ENCODE measurements at regions not wholly inside any gene's neighbourhood (a gene's known extent, or its start where the extent isn't known, plus 50 kb on each side); places are given as distances from the start of the nearest gene placed in this dataset.

DNA sequence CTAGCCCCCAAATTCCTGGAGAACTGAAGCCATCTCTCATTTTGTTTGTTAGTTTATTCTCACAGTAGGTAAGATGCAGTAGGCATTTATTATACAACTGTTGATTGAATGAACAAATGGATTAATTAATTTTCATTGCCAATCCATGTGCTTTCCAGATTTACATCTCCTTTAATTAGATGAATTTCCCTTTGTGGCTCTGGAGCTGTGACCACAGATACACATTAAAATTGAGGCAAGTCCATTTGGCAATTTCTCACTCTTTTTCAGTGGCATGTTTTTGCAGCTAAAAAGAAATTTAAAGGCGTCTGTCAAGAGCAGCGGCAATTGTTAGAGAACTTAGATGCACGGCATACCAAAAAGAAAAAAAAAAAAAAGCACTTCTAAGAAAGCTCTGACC, 635.4 kb upstream of the SOX9 start:
- H2AFZ ChIP-seq (ENCODE audit: low read length) = no peak overlapping the region
- no peak for TF ChIP-seq EZH2phosphoT487 (IDR thresholded peaks at IDR 0.05; ENCODE audit: borderline replicate concordance, low read length)
- no peak for TF ChIP-seq EZH2 (IDR thresholded peaks at IDR 0.05; ENCODE audit: low read length, unreplicated experiment)
- TF ChIP-seq, protein P1, sequence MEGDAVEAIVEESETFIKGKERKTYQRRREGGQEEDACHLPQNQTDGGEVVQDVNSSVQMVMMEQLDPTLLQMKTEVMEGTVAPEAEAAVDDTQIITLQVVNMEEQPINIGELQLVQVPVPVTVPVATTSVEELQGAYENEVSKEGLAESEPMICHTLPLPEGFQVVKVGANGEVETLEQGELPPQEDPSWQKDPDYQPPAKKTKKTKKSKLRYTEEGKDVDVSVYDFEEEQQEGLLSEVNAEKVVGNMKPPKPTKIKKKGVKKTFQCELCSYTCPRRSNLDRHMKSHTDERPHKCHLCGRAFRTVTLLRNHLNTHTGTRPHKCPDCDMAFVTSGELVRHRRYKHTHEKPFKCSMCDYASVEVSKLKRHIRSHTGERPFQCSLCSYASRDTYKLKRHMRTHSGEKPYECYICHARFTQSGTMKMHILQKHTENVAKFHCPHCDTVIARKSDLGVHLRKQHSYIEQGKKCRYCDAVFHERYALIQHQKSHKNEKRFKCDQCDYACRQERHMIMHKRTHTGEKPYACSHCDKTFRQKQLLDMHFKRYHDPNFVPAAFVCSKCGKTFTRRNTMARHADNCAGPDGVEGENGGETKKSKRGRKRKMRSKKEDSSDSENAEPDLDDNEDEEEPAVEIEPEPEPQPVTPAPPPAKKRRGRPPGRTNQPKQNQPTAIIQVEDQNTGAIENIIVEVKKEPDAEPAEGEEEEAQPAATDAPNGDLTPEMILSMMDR (conservative IDR thresholded peaks at IDR 0.05; ENCODE audit: low read depth, low read length) = no peak
- H3K27ac ChIP-seq (ENCODE audit: low read length) = no peak overlapping the region
- H3K9me2 ChIP-seq (replicated peaks; ENCODE audit: low read length) = no peaks in the 10 kb centered on the region
- no peak overlapping the region for H3K4me3 ChIP-seq (ENCODE audit: low read length)
- ChIA-PET POLR2A (ENCODE audit: unreplicated experiment) (no interaction called here), CTCF (interaction anchor here (0.6 kb wide), 1 partner anchor 146 kb away, joined by 3 read pairs; no protein-coding TSS in a partner anchor)
- H3K79me2 ChIP-seq (ENCODE audit: low read length) = no peaks in the 10 kb centered on the region
- intact Hi-C loops (cut with micrococcal nuclease) = no loop called here
- ATAC-seq (no peak), DNase-seq (no peak)
- no peaks in the 10 kb centered on the region for H3K36me3 ChIP-seq (ENCODE audit: low read depth, low read length)
- H3F3A ChIP-seq (ENCODE audit: low read length, unreplicated experiment) = no peaks in the 10 kb centered on the region
- BruUV-seq (replicated peaks) = no TSS peak
- no peak overlapping the region for H3K4me2 ChIP-seq (ENCODE audit: low read length)
- H4K20me1 ChIP-seq (ENCODE audit: low read length) = no peaks in the 10 kb centered on the region
- no peaks in the 10 kb centered on the region for H3K9me3 ChIP-seq (ENCODE audit: low read length)
- H3K27me3 ChIP-seq (ENCODE audit: low read length) = no peaks in the 10 kb centered on the region
- H3K4me1 ChIP-seq (ENCODE audit: insufficient read depth, low read length) = no peaks in the 10 kb centered on the region
- H3K9ac ChIP-seq (ENCODE audit: low read length) = no peak overlapping the region

DNA sequence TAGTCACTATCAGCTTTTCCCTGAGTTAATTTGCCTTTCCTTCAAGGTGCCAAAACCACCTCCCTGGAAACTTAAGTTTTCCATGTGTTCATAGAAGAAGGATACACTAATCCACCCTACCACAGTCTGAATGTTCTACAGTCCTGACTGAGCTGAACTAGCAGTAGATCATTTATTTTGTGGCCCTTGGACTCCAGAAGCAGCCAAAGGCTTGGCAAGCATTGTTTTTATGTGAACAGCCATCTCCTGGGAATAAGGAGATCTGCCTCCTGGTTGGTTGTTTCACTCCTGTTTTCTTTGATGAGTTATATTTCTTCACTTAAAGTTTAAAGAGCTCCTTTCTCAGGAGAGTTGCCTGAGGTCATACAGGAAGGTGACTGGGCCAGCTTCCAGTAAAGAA, 634.6 kb upstream of the SOX9 start:
- no peaks in the 10 kb centered on the region for H3K79me2 ChIP-seq (ENCODE audit: low read length)
- no peak overlapping the region for H3K9ac ChIP-seq (ENCODE audit: low read length)
- no peak overlapping the region for H2AFZ ChIP-seq (ENCODE audit: low read length)
- no peaks in the 10 kb centered on the region for H3K36me3 ChIP-seq (ENCODE audit: low read depth, low read length)
- no peak overlapping the region for H3K27ac ChIP-seq (ENCODE audit: low read length)
- POLR2A ChIA-PET (ENCODE audit: unreplicated experiment) = no interaction called here
- H3K9me3 ChIP-seq (ENCODE audit: low read length) = no peaks in the 10 kb centered on the region
- BruUV-seq (replicated peaks) = no TSS peak
- intact Hi-C loops (cut with micrococcal nuclease) = no loop called here
- H4K20me1 ChIP-seq (ENCODE audit: low read length) = no peaks in the 10 kb centered on the region
- no peak for DNase-seq
- no peak for TF ChIP-seq EZH2 (IDR thresholded peaks at IDR 0.05; ENCODE audit: low read length, unreplicated experiment)
- TF ChIP-seq, protein P1 (conservative IDR thresholded peaks at IDR 0.05; ENCODE audit: low read depth, low read length) = no peak
- no peak for TF ChIP-seq EZH2phosphoT487 (IDR thresholded peaks at IDR 0.05; ENCODE audit: borderline replicate concordance, low read length)
- CTCF ChIA-PET = interaction anchor here (0.6 kb wide), 1 partner anchor 145 kb away, joined by 3 read pairs; no protein-coding TSS in a partner anchor
- no peaks in the 10 kb centered on the region for H3K9me2 ChIP-seq (replicated peaks; ENCODE audit: low read length)
- H3F3A ChIP-seq (ENCODE audit: low read length, unreplicated experiment) = no peaks in the 10 kb centered on the region
- H3K4me2 ChIP-seq (ENCODE audit: low read length) = no peak overlapping the region
- no peaks in the 10 kb centered on the region for H3K27me3 ChIP-seq (ENCODE audit: low read length)
- no peak overlapping the region for H3K4me3 ChIP-seq (ENCODE audit: low read length)
- no peak for ATAC-seq
- no peaks in the 10 kb centered on the region for H3K4me1 ChIP-seq (ENCODE audit: insufficient read depth, low read length)

DNA sequence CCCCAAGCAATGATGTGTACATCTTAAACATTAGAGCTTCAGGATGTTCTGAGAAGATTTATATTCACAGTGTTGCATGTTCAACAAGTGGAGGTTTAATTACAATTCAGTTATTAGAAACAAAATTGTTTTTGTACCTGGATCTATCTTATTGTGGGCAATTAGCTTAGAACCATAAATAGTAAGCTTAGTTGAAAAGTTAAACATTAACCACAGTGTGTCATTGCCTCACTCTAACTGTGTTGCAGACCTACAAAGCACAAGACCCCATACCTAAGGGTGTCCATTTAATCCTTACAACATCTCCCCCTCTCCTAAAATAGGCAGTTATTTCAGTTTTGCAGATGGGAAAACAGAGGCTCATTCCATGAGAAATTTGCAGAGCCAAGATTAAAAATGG, 632.0 kb upstream of the SOX9 start:
- no peak for TF ChIP-seq EZH2 (IDR thresholded peaks at IDR 0.05; ENCODE audit: low read length, unreplicated experiment)
- TF ChIP-seq EZH2phosphoT487 (IDR thresholded peaks at IDR 0.05; ENCODE audit: borderline replicate concordance, low read length) = no peak
- TF ChIP-seq, protein P1 (conservative IDR thresholded peaks at IDR 0.05; ENCODE audit: low read depth, low read length) = no peak
- BruUV-seq (replicated peaks) = no TSS peak
- no peak overlapping the region for H3K4me3 ChIP-seq (ENCODE audit: low read length)
- no peaks in the 10 kb centered on the region for H3F3A ChIP-seq (ENCODE audit: low read length, unreplicated experiment)
- CTCF ChIA-PET = no interaction called here
- no peaks in the 10 kb centered on the region for H3K9me2 ChIP-seq (replicated peaks; ENCODE audit: low read length)
- DNase-seq (no peak), ATAC-seq (no peak)
- H3K4me1 ChIP-seq (ENCODE audit: insufficient read depth, low read length) = no peaks in the 10 kb centered on the region
- no peaks in the 10 kb centered on the region for H3K79me2 ChIP-seq (ENCODE audit: low read length)
- POLR2A ChIA-PET (ENCODE audit: unreplicated experiment) = interaction anchor here (0.5 kb wide), 1 partner anchor 28 kb away, joined by 7 read pairs; no protein-coding TSS in a partner anchor
- no peak overlapping the region for H3K9ac ChIP-seq (ENCODE audit: low read length)
- H3K4me2 ChIP-seq (ENCODE audit: low read length) = no peak overlapping the region
- H4K20me1 ChIP-seq (ENCODE audit: low read length) = no peaks in the 10 kb centered on the region
- H3K27ac ChIP-seq (ENCODE audit: low read length) = no peak overlapping the region
- no peaks in the 10 kb centered on the region for H3K27me3 ChIP-seq (ENCODE audit: low read length)
- intact Hi-C loops (cut with micrococcal nuclease) = no loop called here
- no peaks in the 10 kb centered on the region for H3K36me3 ChIP-seq (ENCODE audit: low read depth, low read length)
- no peaks in the 10 kb centered on the region for H3K9me3 ChIP-seq (ENCODE audit: low read length)
- H2AFZ ChIP-seq (ENCODE audit: low read length) = no peak overlapping the region
